ENCODE measurements at regions not wholly inside any gene's neighbourhood (a gene's known extent, or its start where the extent isn't known, plus 50 kb on each side); places are given as distances from the start of the nearest gene placed in this dataset.

DNA sequence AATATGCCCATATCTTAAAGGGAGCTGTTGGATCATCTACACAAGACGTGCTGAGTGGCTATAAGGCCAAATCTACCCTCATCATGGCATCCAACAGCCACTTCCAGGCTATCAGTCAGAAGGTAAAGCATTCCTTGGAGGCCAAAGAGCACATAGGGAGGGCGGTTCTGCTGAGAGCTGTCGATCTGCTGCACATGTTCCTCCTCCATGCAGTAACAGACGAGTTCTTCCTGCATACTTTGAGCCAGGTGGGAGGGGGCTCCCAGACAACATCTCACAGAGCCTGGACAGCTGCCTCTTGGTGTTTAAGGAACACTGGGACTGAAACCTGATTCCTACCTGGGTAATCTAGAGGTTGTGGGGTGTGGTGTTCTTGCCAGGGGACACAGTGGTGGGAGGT, 93.3 kb upstream of the RAI14 start:
- DNase-seq (ENCODE audit: low read depth): no peak
- TF ChIP-seq POLR2A (IDR thresholded peaks at IDR 0.05; ENCODE audit: extremely low read depth, insufficient read length) (no peak), MYC (IDR thresholded peaks at IDR 0.05; ENCODE audit: low read depth, low read length) (no peak)
- TF ChIP-seq, protein P1, sequence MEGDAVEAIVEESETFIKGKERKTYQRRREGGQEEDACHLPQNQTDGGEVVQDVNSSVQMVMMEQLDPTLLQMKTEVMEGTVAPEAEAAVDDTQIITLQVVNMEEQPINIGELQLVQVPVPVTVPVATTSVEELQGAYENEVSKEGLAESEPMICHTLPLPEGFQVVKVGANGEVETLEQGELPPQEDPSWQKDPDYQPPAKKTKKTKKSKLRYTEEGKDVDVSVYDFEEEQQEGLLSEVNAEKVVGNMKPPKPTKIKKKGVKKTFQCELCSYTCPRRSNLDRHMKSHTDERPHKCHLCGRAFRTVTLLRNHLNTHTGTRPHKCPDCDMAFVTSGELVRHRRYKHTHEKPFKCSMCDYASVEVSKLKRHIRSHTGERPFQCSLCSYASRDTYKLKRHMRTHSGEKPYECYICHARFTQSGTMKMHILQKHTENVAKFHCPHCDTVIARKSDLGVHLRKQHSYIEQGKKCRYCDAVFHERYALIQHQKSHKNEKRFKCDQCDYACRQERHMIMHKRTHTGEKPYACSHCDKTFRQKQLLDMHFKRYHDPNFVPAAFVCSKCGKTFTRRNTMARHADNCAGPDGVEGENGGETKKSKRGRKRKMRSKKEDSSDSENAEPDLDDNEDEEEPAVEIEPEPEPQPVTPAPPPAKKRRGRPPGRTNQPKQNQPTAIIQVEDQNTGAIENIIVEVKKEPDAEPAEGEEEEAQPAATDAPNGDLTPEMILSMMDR (IDR thresholded peaks at IDR 0.05; ENCODE audit: low read depth, low read length): no peak
- TF ChIP-seq, protein P2, sequence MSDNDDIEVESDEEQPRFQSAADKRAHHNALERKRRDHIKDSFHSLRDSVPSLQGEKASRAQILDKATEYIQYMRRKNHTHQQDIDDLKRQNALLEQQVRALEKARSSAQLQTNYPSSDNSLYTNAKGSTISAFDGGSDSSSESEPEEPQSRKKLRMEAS (IDR thresholded peaks at IDR 0.05; ENCODE audit: low read depth, low read length): no peak

DNA sequence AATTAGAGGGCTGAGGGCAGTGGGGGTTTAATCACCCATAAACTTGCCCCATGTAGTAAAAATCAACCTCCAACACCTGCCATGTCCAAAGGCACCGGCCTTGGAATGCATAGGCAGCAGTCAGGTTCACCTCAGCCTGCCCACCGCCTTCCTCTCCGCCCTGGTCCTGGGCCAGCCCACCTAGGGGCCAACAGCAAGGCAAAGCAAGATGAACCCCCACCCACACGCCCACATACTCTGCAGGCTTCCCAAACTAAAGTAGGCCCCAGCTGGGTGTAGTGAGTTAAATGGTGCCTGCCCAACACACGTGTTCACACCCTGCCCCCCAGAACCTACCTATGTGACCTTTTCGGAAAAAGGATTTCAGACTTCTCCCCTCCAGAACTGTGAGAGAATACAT, 92.9 kb upstream of the RAI14 start:
- no peak for TF ChIP-seq POLR2A (IDR thresholded peaks at IDR 0.05; ENCODE audit: extremely low read depth, insufficient read length)
- no peak for TF ChIP-seq MYC (IDR thresholded peaks at IDR 0.05; ENCODE audit: low read depth, low read length)
- TF ChIP-seq, protein P2 (IDR thresholded peaks at IDR 0.05; ENCODE audit: low read depth, low read length): no peak
- TF ChIP-seq, protein P1 (IDR thresholded peaks at IDR 0.05; ENCODE audit: low read depth, low read length): no peak
- no peak for DNase-seq (ENCODE audit: low read depth)
- H3K4me3 ChIP-seq (ENCODE audit: low read depth, low read length): no peak overlapping the region

More for the DNA sequence above, 93.3 kb upstream of the RAI14 start:
- no peak overlapping the region for H3K4me3 ChIP-seq (ENCODE audit: low read depth, low read length)

DNA sequence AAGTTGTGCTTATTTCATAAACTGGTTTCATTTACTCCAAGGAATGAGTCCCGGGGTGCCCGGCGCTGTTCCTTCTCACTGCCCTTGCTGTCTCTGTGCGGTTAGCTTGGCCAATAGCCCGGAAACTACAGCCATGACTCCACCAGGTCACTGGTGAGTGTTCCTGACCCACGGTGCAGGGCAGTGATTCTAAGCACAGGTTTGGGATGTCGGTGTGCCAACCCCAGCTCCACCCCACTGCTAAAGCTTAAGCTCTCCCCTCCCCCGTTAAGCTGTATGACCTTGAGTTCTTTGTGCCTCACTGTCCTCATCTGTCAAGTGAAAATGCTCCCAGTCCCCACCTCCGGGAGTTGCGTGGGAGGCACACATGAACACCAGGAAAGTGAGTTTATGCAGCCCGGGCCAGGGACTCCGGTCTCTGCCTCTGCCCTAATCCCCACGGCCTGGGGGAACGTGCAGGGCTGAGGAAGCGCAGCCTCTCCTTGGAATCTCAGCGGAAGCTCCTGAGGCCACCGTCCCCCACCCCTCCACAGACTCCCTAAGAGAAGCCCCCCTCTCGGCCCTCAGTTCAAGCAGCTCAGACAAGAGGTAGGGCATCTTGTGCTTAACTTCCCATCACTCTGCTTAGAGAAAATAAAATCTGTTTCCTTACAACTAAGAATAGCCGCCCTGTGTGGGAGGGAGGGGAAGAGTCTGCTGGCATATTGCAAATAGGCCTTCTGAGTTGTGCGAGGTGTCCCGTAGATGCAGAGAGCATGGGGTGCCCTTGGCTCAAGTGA, 92.0 kb upstream of the RAI14 start:
- no peak for DNase-seq (ENCODE audit: low read depth)
- H3K4me3 ChIP-seq (ENCODE audit: low read depth, low read length): no peak overlapping the region
- TF ChIP-seq, protein P1 (IDR thresholded peaks at IDR 0.05; ENCODE audit: low read depth, low read length): no peak
- no peak for TF ChIP-seq MYC (IDR thresholded peaks at IDR 0.05; ENCODE audit: low read depth, low read length)
- TF ChIP-seq, protein P2 (IDR thresholded peaks at IDR 0.05; ENCODE audit: low read depth, low read length): no peak

DNA sequence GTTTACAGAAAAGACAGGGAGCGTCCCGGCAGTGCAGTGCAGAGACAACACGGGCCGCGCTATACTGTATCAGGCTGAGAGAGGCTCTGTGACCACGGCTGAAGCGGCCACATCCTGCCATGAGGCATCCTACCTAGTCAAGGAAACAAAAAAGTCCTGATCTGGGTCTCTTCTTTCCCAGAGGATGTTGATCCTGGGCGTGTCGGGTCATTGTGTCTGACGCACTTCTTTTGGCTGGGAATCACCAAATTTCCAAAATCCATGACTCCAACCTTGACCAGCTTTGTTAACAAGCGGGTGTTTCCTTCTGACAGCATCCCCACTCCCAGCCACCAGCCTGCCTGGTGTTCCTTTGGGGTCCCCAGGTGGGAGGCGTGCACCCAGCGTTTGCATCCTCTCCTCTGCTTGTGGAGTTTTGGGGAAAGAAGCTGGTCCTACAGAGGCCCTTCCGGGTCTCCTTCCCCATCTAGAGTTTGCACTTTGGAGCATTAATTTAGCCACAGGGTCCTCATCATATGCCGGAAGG, 91.4 kb upstream of the RAI14 start:
- TF ChIP-seq, protein P2 (IDR thresholded peaks at IDR 0.05; ENCODE audit: low read depth, low read length): no peak
- TF ChIP-seq, protein P1 (IDR thresholded peaks at IDR 0.05; ENCODE audit: low read depth, low read length): no peak
- TF ChIP-seq MYC (IDR thresholded peaks at IDR 0.05; ENCODE audit: low read depth, low read length) (no peak), POLR2A (IDR thresholded peaks at IDR 0.05; ENCODE audit: extremely low read depth, insufficient read length) (no peak)
- no peak overlapping the region for H3K4me3 ChIP-seq (ENCODE audit: low read depth, low read length)
- DNase-seq (ENCODE audit: low read depth): no peak

DNA sequence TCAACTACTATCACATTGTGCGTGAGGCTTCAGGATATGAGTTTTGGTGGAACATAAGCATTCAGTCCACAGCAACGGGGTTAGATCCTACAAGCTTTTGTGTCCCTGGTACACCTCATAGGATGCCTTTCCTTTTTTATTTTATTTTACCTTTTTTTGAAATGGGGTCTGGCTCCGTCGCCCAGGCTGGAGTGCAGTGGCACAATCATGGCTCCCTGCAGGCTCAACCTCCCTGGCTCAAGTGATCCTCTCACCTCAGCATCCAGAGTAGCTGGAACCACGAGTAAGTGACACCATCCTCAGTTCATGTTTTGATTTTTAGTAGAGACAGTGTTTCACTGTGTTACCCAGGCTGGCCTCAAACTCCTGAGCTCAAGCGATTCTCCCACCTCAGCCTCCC, 86.0 kb upstream of the RAI14 start:
- no peak overlapping the region for H3K4me3 ChIP-seq (ENCODE audit: low read depth, low read length)
- TF ChIP-seq POLR2A (IDR thresholded peaks at IDR 0.05; ENCODE audit: extremely low read depth, insufficient read length): no peak
- TF ChIP-seq, protein P2 (IDR thresholded peaks at IDR 0.05; ENCODE audit: low read depth, low read length): no peak
- TF ChIP-seq MYC (IDR thresholded peaks at IDR 0.05; ENCODE audit: low read depth, low read length): no peak
- TF ChIP-seq, protein P1 (IDR thresholded peaks at IDR 0.05; ENCODE audit: low read depth, low read length): no peak
- DNase-seq (ENCODE audit: low read depth): no peak
